ENCODE measurements at regions not wholly inside any gene's neighbourhood (a gene's known extent, or its start where the extent isn't known, plus 50 kb on each side); places are given as distances from the start of the nearest gene placed in this dataset.
"Not testable (repeated sequence)": the region's sequence is repeated elsewhere in the genome, so short reads cannot be mapped to it uniquely, and the experiment has no call there.

GRCh38 chr9:42757251-42757650, 573.8 kb downstream of the SPATA31A6 start:
- TF ChIP-seq CTCF (IDR thresholded peaks at IDR 0.05; ENCODE audit: low read length); EZH2 (IDR thresholded peaks at IDR 0.05; ENCODE audit: borderline replicate concordance, low read length): not testable (repeated sequence)

Measured in OCI-LY1 (cell line).